HG03135 (cell line): ENCODE measurements at regions not wholly inside any gene's neighbourhood (a gene's known extent, or its start where the extent isn't known, plus 50 kb on each side); places are given as distances from the start of the nearest gene placed in this dataset.

Experiments used
- ATAC-seq: cut with Tn5 transposase; IDR thresholded peaks from one replicate; pipeline ENCODE4 v1.9.1; 2021; ENCODE audit warnings: mild to moderate bottlenecking, moderate library complexity; ENCODE audit not compliant: unreplicated experiment

DNA sequence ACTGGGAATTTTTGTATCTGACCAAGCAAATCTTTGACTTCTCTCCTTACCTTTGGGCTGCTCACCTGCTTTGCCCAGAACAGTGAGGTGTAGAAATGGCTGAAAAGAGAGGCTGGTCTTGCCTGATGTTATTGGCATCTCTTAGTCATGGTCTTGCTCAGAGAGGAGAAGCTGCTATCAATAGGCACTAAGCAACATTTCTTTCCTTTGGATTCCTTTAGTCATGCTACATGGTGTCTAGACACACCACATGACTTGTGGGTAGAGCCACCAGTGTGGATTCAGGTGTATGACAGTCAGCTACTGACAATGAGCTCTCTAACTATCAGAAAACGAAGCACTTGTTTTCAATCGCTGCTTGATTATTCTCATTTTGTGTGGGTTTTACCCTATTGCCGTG, 341.3 kb upstream of the DCC start:
- no peak for ATAC-seq

GRCh38 chr18:51999351-51999750, 340.6 kb upstream of the DCC start:
- no peak for ATAC-seq

- no peak for ATAC-seq
Observed at GRCh38 chr18:52000435-52000834, 339.6 kb upstream of the DCC start.

DNA sequence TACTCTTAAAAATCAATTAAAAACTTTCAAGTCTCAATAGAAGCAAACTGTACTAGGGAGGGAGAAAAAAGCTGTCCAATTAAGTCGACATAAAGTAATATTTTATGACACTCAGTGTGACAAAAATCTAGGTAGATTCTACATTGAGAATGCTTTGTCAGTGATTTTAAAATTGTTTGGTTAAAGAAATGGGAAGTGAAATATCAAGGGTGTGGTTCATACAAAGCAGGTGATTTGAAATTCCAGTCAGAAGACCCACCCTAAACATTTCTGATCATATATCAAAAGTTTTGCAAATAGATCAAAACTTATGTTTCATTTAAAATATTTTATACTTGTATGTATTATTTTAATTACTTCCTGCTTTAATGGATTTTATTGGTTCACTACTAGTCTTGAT, 338.9 kb upstream of the DCC start:
- ATAC-seq = no peak

GRCh38 chr18:52002600-52002999, 337.4 kb upstream of the DCC start:
- ATAC-seq = no peak

GRCh38 chr18:52007105-52007504, 332.9 kb upstream of the DCC start:
- ATAC-seq = no peak

GRCh38 chr18:52008330-52008729, 331.7 kb upstream of the DCC start:
- no peak for ATAC-seq

- no peak for ATAC-seq
Observed at GRCh38 chr18:52008736-52009135, 331.3 kb upstream of the DCC start.

DNA sequence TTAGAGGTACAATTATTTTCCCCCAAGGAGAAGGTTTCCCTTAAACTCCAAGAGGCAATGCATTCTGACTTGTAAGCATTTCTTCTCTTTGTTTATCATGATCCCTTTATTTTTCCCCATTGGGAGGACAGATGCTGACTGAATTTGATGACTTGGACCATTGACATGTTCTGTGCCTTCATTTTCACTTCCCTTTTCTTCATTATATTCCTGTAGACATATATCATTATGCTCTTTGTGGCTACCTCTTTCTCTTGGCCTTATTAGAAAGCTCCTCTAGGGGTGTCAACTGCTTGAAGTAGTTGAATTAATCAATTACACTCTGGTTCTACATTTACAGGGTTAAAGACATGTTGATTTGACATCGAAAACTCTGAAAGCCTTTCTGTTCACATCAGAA, 330.0 kb upstream of the DCC start:
- ATAC-seq = no peak

DNA sequence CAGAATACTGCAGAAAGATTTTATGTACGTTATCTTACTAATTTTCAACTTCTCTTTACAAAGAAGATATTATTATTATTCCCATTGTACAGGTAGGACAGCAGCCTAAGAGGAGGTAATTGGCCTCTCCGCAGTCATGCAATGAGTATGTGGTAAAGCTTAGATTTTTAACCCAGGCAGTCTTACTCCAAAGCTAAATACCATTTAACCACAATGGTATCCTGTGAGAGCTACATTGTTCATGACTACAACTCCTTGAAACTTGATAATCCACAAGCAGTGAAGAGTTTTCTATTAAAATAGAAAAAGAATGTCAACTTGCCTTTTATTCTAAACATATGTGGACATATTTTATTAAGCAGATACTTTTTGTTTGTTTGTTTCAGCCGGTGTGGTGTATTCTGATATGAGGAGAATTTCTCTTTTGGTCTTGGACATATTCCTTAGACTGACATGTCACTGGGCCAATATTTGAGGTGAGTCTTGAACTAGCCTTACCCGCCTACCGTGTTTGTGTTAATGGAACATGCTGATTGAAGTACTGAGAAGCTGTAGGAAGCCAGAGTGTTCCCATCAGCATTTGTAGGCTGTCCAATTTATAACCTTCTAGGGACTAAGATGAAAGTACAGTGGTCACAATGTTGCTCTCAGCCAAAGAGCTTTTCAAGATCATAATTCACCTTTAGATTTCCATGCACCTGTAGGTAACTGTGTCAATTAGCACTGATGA, 293.9 kb upstream of the DCC start:
- no peak for ATAC-seq

GRCh38 chr18:52046842-52047241, 293.2 kb upstream of the DCC start:
- ATAC-seq = no peak

DNA sequence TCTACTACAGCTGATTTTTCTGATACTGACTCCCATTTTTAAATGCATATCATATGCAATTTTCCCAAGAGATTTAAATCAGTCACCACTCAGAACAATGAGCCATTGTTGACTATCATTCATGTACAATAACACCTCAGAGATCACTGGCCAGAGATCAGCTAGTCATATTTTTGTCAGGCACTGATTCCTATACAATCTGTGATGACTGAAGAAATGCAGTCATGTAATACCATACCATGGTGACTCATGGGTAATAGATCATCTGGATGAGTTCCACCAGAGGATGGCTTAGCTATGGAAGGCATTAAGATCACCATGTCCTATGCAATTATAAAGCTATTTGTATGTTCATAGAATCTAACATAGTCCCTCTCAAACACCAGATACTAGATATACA, 285.7 kb upstream of the DCC start:
- ATAC-seq = no peak

- ATAC-seq = no peak
Observed at GRCh38 chr18:52060607-52061304, 279.2 kb upstream of the DCC start.

DNA sequence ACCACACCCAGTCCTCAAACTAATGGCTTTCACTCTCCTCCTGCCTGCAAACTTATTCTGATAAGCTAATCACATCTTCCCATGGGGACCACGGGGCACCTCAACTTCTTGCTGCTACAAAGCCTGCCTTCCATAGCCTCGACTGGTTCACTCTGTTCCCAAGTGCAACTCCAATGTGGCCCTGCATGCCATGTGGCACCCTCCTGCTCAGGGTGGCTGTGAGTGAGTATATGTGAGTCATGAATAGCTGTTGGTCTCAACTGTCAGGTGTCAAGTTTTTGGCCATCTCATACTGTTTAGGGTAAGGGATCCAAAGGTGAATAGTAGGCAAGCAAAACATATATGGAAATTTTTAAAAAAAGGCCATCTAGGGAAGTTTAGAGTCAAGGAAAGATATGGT, 276.1 kb upstream of the DCC start:
- no peak for ATAC-seq

- ATAC-seq = no peak
Observed at GRCh38 chr18:52069201-52069600, 270.8 kb upstream of the DCC start.

- ATAC-seq = no peak
Observed at GRCh38 chr18:52070291-52070756, 269.7 kb upstream of the DCC start.

DNA sequence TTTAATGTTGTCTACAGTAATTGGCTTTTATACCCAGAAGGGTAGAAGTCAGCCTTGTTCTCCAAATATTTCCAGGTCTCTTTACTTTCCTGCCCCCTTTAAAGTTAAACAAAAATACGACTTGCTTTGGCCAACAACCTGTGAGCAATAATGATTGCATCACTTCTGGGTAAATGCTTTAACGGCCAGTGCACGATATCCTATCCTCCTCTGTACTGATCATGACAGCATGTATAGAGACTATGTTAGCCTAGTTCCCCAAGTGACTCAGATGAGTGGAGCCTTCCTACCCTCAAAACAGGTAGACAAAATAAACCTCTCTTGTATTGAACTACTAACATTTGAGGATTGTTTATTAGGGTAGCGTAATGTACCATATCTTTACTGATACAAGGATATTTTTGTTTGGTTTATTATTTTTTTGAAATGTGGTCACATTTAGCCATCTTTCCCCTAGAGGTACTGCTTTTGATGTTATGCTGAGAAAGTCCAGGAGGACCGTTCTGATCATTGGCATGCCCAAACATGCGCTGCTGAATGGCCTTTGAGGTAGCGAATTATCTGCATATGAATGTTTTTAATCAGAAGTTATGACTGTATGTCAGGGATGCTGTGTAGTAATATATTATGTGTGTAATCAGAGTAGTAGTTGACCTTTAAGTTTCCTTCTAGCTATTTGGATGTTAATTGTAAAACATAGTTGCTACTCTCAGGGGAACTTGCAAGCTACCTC, 262.6 kb upstream of the DCC start:
- no peak for ATAC-seq

DNA sequence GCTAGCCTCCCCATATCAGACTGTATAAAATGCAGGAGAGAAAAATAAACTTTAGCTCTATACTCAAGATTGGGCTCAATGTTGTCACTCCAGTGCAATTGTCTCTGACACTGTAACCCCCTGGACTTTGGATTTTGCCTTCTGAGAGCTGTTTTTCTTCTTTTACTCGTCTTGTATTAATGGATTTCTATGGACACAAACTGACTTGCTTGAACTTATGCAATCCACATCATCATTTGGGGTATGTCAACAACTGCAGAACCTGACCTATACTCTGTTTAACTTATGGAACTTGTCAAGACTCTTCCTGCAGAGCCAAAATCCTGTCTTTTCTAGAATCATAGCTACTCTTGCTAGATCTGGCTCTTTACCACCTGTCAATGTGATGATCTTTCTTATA, 257.8 kb upstream of the DCC start:
- ATAC-seq = no peak

DNA sequence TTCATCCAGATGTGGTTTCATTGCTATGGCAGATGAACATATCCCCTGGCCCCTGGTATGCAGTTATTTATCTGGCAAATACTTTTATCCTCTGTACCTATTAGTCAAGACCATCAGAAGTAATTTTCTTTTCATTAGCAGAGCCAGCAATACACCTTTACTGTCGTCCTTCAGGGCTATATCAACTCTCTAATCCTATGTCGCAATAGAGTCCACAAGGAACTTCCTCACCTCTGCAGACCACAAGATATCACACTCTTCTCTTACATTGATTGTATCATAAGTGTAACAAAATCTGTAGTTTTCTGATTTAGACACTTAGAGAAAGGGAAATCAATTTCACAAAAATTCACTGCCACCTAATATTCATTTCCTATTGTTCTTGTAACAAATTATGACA, 252.9 kb upstream of the DCC start:
- no peak for ATAC-seq

- no peak for ATAC-seq
Observed at GRCh38 chr18:52090005-52090404, 250.0 kb upstream of the DCC start.

- ATAC-seq = no peak
Observed at GRCh38 chr18:52093171-52093570, 246.8 kb upstream of the DCC start.

- no peak for ATAC-seq
Observed at GRCh38 chr18:52118684-52119083, 221.3 kb upstream of the DCC start.
